Smooth muscle cell (in vitro differentiated cells): ENCODE measurements at regions not wholly inside any gene's neighbourhood (a gene's known extent, or its start where the extent isn't known, plus 50 kb on each side); places are given as distances from the start of the nearest gene placed in this dataset.

Experiments used
- DNase-seq: peaks from one replicate; lab custom pipeline; 2025; ENCODE audit not compliant: unreplicated experiment; lab: John Stamatoyannopoulos, UW
- H2AFZ ChIP-seq: fragments of 200-600 bp; sonication (generic); 2 replicates; pipeline ENCODE4 v1.6.0; 2016; ENCODE audit warnings: antibody characterized with exemption, low read depth, mild to moderate bottlenecking
- H3F3A ChIP-seq: fragments of 200-600 bp; sonication (generic); 2 replicates; pipeline ENCODE4 v1.6.0; 2017; ENCODE audit warnings: antibody characterized with exemption, low read depth
- H3K27ac ChIP-seq: fragments of 200-600 bp; sonication (generic); 2 replicates; pipeline ENCODE4 v1.5.1; 2016; ENCODE audit warnings: low read depth, mild to moderate bottlenecking
- H3K27me3 ChIP-seq: fragments of 200-600 bp; sonication (generic); 2 replicates; pipeline ENCODE4 v1.6.1; 2016; ENCODE audit warnings: low read depth, mild to moderate bottlenecking
- H3K36me3 ChIP-seq: fragments of 200-600 bp; sonication (generic); 2 replicates; pipeline ENCODE4 v1.5.1; 2016; ENCODE audit warnings: low read depth
- H3K4me1 ChIP-seq: fragments of 200-600 bp; sonication (generic); 2 replicates; pipeline ENCODE4 v1.5.1; 2016; ENCODE audit warnings: low read depth
- H3K4me2 ChIP-seq: fragments of 200-600 bp; sonication (generic); 2 replicates; pipeline ENCODE4 v1.6.0; 2016; ENCODE audit warnings: mild to moderate bottlenecking
- H3K4me3 ChIP-seq: fragments of 200-600 bp; sonication (generic); 2 replicates; pipeline ENCODE4 v1.5.1; 2016; ENCODE audit warnings: mild to moderate bottlenecking
- H3K79me2 ChIP-seq: fragments of 200-600 bp; sonication (generic); 2 replicates; pipeline ENCODE4 v1.6.0; 2016; ENCODE audit warnings: low read depth, mild to moderate bottlenecking
- H3K9ac ChIP-seq: fragments of 200-600 bp; sonication (generic); 2 replicates; pipeline ENCODE4 v1.6.0; 2016; ENCODE audit warnings: low read depth
- H3K9me3 ChIP-seq: fragments of 200-600 bp; sonication (generic); replicated peaks from 2 replicates; pipeline ENCODE4 v1.5.1; 2016; ENCODE audit warnings: low read depth
- H4K20me1 ChIP-seq: fragments of 200-600 bp; sonication (generic); 2 replicates; pipeline ENCODE4 v1.6.0; 2016; ENCODE audit warnings: low read depth
- CTCF ChIP-seq: fragments of 200-600 bp; sonication (generic); IDR thresholded peaks from 2 replicates; pipeline ENCODE4 v1.5.1; 2017; ENCODE audit warnings: borderline replicate concordance, mild to moderate bottlenecking, antibody characterized with exemption; ENCODE audit not compliant: insufficient read depth, poor library complexity, severe bottlenecking
- WGBS: methylation state at CpG from one replicate; pipeline ENCODE4 v1.1.7; 2016; ENCODE audit warnings: low lambda C conversion rate; 5-methylcytosine and 5-hydroxymethylcytosine counted together

GRCh38 chr12:128089961-128090360 lies 177.0 kb upstream of the TMEM132C start:
- DNase-seq: no peak
- Histone ChIP-seq H3K9me3 (no peaks in the 10 kb centered on the region), H3K27ac (no peak overlapping the region), H3F3A (no peaks in the 10 kb centered on the region), H2AFZ (no peak overlapping the region), H3K9ac (no peak overlapping the region), H3K36me3 (no peaks in the 10 kb centered on the region), H3K4me1 (peaks cover 11% of the 10 kb centered on the region), H3K27me3 (peaks cover 4% of the 10 kb centered on the region), H3K4me2 (no peak overlapping the region), H3K79me2 (no peaks in the 10 kb centered on the region), H3K4me3 (no peak overlapping the region), H4K20me1 (no peaks in the 10 kb centered on the region)
- WGBS: 95% methylated on average over 6 of the region's 6 CpGs
- TF ChIP-seq CTCF: no peak

GRCh38 chr12:128091101-128091720 lies 175.8 kb upstream of the TMEM132C start:
- Histone ChIP-seq H3K27me3 (peaks cover 4% of the 10 kb centered on the region), H3K9me3 (no peaks in the 10 kb centered on the region), H3K4me2 (peak overlapping the region; percentile 41), H4K20me1 (no peaks in the 10 kb centered on the region), H3K4me1 (peaks cover 11% of the 10 kb centered on the region), H2AFZ (no peak overlapping the region), H3K4me3 (no peak overlapping the region), H3K27ac (no peak overlapping the region), H3K9ac (no peak overlapping the region), H3K79me2 (no peaks in the 10 kb centered on the region), H3K36me3 (no peaks in the 10 kb centered on the region), H3F3A (no peaks in the 10 kb centered on the region)
- no peak for TF ChIP-seq CTCF
- 10% methylated on average over 13 of the region's 13 CpGs for WGBS
- no peak for DNase-seq

- H3K79me2 ChIP-seq: no peaks in the 10 kb centered on the region
- peaks cover 11% of the 10 kb centered on the region for H3K4me1 ChIP-seq
- no peak overlapping the region for H2AFZ ChIP-seq
- H3K36me3 ChIP-seq: no peaks in the 10 kb centered on the region
- no peak overlapping the region for H3K4me3 ChIP-seq
- H3K27ac ChIP-seq: no peak overlapping the region
- no peak for TF ChIP-seq CTCF
- H3K4me2 ChIP-seq: peak overlapping the region; percentile 41
- no peak overlapping the region for H3K9ac ChIP-seq
- H3F3A ChIP-seq: no peaks in the 10 kb centered on the region
- H3K27me3 ChIP-seq: peaks cover 4% of the 10 kb centered on the region
- H4K20me1 ChIP-seq: no peaks in the 10 kb centered on the region
- no peaks in the 10 kb centered on the region for H3K9me3 ChIP-seq
- 23% methylated on average over 9 of the region's 9 CpGs for WGBS
- no peak for DNase-seq
Measured at GRCh38 chr12:128091951-128092382, 175.0 kb upstream of the TMEM132C start.

GRCh38 chr12:128098730-128099129 lies 168.2 kb upstream of the TMEM132C start:
- WGBS: 60% methylated on average over 7 of the region's 7 CpGs
- H3K4me2 ChIP-seq: no peak overlapping the region

More at GRCh38 chr12:128098730-128099129, 168.2 kb upstream of the TMEM132C start:
- Histone ChIP-seq H3K27ac (no peak overlapping the region), H3K9me3 (no peaks in the 10 kb centered on the region), H4K20me1 (no peaks in the 10 kb centered on the region), H3K4me3 (no peak overlapping the region), H3K4me1 (no peaks in the 10 kb centered on the region), H3K27me3 (peaks cover 6% of the 10 kb centered on the region), H3K79me2 (no peaks in the 10 kb centered on the region), H3K36me3 (no peaks in the 10 kb centered on the region), H2AFZ (no peak overlapping the region), H3K9ac (no peak overlapping the region), H3F3A (no peaks in the 10 kb centered on the region)
- DNase-seq: no peak
- no peak for TF ChIP-seq CTCF
